AG09309 (cell line): ENCODE measurements at regions not wholly inside any gene's neighbourhood (a gene's known extent, or its start where the extent isn't known, plus 50 kb on each side); places are given as distances from the start of the nearest gene placed in this dataset.

ENCODE experiments used
- DNase-seq: peaks from one replicate; pipeline ENCODE4 v3.0.0-alpha.2; 2010; ENCODE audit warnings: low read depth
- H3K4me3 ChIP-seq: 2 replicates; pipeline ENCODE4 v1.5.1; 2011; ENCODE audit warnings: mild to moderate bottlenecking, low read depth, low read length, moderate library complexity; ENCODE audit not compliant: control insufficient read depth
- CTCF ChIP-seq: IDR thresholded peaks from 2 replicates; pipeline ENCODE4 v1.5.1; 2011; ENCODE audit warnings: mild to moderate bottlenecking, low read depth, low read length, inconsistent platforms; ENCODE audit not compliant: insufficient read depth, control insufficient read depth; ENCODE audit errors: missing control alignments

GRCh38 chr14:87017335-87017734 lies 975.6 kb downstream of the GALC start:
- H3K4me3 ChIP-seq, result no peak overlapping the region
- TF ChIP-seq CTCF, result no peak
- DNase-seq, result no peak

- peak; percentile 27 for TF ChIP-seq CTCF
- DNase-seq, result no peak
- no peak overlapping the region for H3K4me3 ChIP-seq
Measured at GRCh38 chr14:87014856-87015255, 978.1 kb downstream of the GALC start.

- no peak overlapping the region for H3K4me3 ChIP-seq
- peak; percentile 46 for DNase-seq
- TF ChIP-seq CTCF, result no peak
Measured at GRCh38 chr14:87013583-87013982, 979.4 kb downstream of the GALC start.

DNA sequence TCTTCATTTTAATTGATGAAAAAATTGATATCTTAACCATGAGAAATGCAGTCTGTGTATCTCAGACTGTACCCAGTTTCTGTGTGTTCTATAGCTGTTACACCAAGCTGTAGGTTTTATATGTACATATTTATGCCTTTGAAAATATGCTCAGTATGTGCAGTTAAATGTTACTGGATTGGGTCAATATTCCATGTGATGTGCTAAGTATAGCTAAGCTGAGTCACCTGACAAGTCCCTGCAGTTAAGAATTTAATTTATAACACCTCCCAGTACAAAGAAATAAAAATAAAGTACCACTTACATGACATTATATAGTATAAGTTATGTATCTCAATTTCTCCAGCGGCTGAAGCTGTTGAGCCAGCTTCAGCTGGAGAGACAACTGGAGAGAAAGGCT lies 984.0 kb downstream of the GALC start:
- TF ChIP-seq CTCF, result no peak
- no peak overlapping the region for H3K4me3 ChIP-seq
- DNase-seq, result no peak

GRCh38 chr14:87005280-87005679 lies 987.7 kb downstream of the GALC start:
- TF ChIP-seq CTCF, result no peak
- no peak for DNase-seq
- H3K4me3 ChIP-seq, result no peak overlapping the region

- DNase-seq, result no peak
- H3K4me3 ChIP-seq, result no peak overlapping the region
- no peak for TF ChIP-seq CTCF
Measured at GRCh38 chr14:87002776-87003175, 990.2 kb downstream of the GALC start.

- no peak overlapping the region for H3K4me3 ChIP-seq
- TF ChIP-seq CTCF, result no peak
- DNase-seq, result no peak
Measured at GRCh38 chr14:87001333-87001732, 991.6 kb downstream of the GALC start.
